KOPT-K1 (cell line): ENCODE measurements at regions not wholly inside any gene's neighbourhood (a gene's known extent, or its start where the extent isn't known, plus 50 kb on each side); places are given as distances from the start of the nearest gene placed in this dataset.
"Not testable (repeated sequence)": the region's sequence is repeated elsewhere in the genome, so short reads cannot be mapped to it uniquely, and the experiment has no call there.

Experiments
- H3K27ac ChIP-seq: fragments of 200-600 bp; sonication (generic); 2 replicates; pipeline ENCODE4 v1.5.1; 2016; ENCODE audit warnings: antibody characterized with exemption, mild to moderate bottlenecking, low read depth, low read length; ENCODE audit not compliant: poor library complexity, severe bottlenecking
- H3K36me3 ChIP-seq: fragments of 200-600 bp; sonication (generic); 2 replicates; pipeline ENCODE4 v1.5.1; 2017; ENCODE audit warnings: antibody characterized with exemption, mild to moderate bottlenecking, low read length, moderate library complexity; ENCODE audit not compliant: insufficient read depth
- H3K9me3 ChIP-seq: fragments of 200-600 bp; sonication (generic); 2 replicates; pipeline ENCODE4 v1.5.1; 2017; ENCODE audit warnings: antibody characterized with exemption, low read length, mild to moderate bottlenecking; ENCODE audit not compliant: insufficient read depth, poor library complexity, severe bottlenecking

GRCh38 chr6:81561731-81562130 is 190.8 kb downstream of the TENT5A start:
- H3K9me3 ChIP-seq: no peaks in the 10 kb centered on the region
- no peak overlapping the region for H3K27ac ChIP-seq

GRCh38 chr6:81561071-81561564 is 191.4 kb downstream of the TENT5A start:
- H3K36me3 ChIP-seq: no peaks in the 10 kb centered on the region
- no peaks in the 10 kb centered on the region for H3K9me3 ChIP-seq
- no peak overlapping the region for H3K27ac ChIP-seq

More at GRCh38 chr6:81561731-81562130, 190.8 kb downstream of the TENT5A start:
- H3K36me3 ChIP-seq: no peaks in the 10 kb centered on the region

GRCh38 chr6:81557811-81558210 is 194.7 kb downstream of the TENT5A start:
- no peaks in the 10 kb centered on the region for H3K9me3 ChIP-seq
- H3K27ac ChIP-seq: no peak overlapping the region

GRCh38 chr6:81556551-81556950 is 195.9 kb downstream of the TENT5A start:
- no peaks in the 10 kb centered on the region for H3K9me3 ChIP-seq
- H3K36me3 ChIP-seq: no peaks in the 10 kb centered on the region
- H3K27ac ChIP-seq: no peak overlapping the region

More at GRCh38 chr6:81557811-81558210, 194.7 kb downstream of the TENT5A start:
- no peaks in the 10 kb centered on the region for H3K36me3 ChIP-seq

GRCh38 chr6:81553216-81553615 is 199.3 kb downstream of the TENT5A start:
- Histone ChIP-seq H3K27ac (no peak overlapping the region), H3K9me3 (no peaks in the 10 kb centered on the region), H3K36me3 (no peaks in the 10 kb centered on the region)

GRCh38 chr6:81552644-81553043 is 199.8 kb downstream of the TENT5A start:
- Histone ChIP-seq H3K9me3 (no peaks in the 10 kb centered on the region), H3K36me3 (no peaks in the 10 kb centered on the region), H3K27ac (no peak overlapping the region)

GRCh38 chr6:81547149-81547548 is 205.3 kb downstream of the TENT5A start:
- no peak overlapping the region for H3K27ac ChIP-seq
- H3K9me3 ChIP-seq: no peaks in the 10 kb centered on the region
- no peaks in the 10 kb centered on the region for H3K36me3 ChIP-seq

- no peak overlapping the region for H3K27ac ChIP-seq
- H3K36me3 ChIP-seq: no peaks in the 10 kb centered on the region
These were observed 217.5 kb downstream of the TENT5A start for GRCh38 chr6:81534934-81535465.

GRCh38 chr6:81531869-81532561 is 220.5 kb downstream of the TENT5A start:
- Histone ChIP-seq H3K9me3 (no peaks in the 10 kb centered on the region), H3K36me3 (no peaks in the 10 kb centered on the region), H3K27ac (no peak overlapping the region)

More at GRCh38 chr6:81534934-81535465, 217.5 kb downstream of the TENT5A start:
- H3K9me3 ChIP-seq: no peaks in the 10 kb centered on the region

GRCh38 chr6:81517455-81517854 is 235.0 kb downstream of the TENT5A start:
- Histone ChIP-seq H3K27ac (no peak overlapping the region), H3K9me3 (no peaks in the 10 kb centered on the region), H3K36me3 (no peaks in the 10 kb centered on the region)

- Histone ChIP-seq H3K36me3 (no peaks in the 10 kb centered on the region), H3K27ac (no peak overlapping the region), H3K9me3 (no peaks in the 10 kb centered on the region)
These were observed 236.7 kb downstream of the TENT5A start for GRCh38 chr6:81515562-81516453.

GRCh38 chr6:81514195-81514594 is 238.3 kb downstream of the TENT5A start:
- not testable (repeated sequence) for H3K27ac ChIP-seq, H3K36me3 ChIP-seq, H3K9me3 ChIP-seq

GRCh38 chr6:81511423-81511822 is 241.1 kb downstream of the TENT5A start:
- H3K36me3 ChIP-seq: no peaks in the 10 kb centered on the region
- no peaks in the 10 kb centered on the region for H3K9me3 ChIP-seq
- H3K27ac ChIP-seq: no peak overlapping the region

- Histone ChIP-seq H3K27ac (no peak overlapping the region), H3K9me3 (no peaks in the 10 kb centered on the region), H3K36me3 (no peaks in the 10 kb centered on the region)
These were observed 256.5 kb downstream of the TENT5A start for GRCh38 chr6:81495999-81496398.

GRCh38 chr6:81491454-81492101 is 260.9 kb downstream of the TENT5A start:
- no peaks in the 10 kb centered on the region for H3K9me3 ChIP-seq
- no peaks in the 10 kb centered on the region for H3K36me3 ChIP-seq
- H3K27ac ChIP-seq: no peak overlapping the region
